ENCODE measurements at regions not wholly inside any gene's neighbourhood (a gene's known extent, or its start where the extent isn't known, plus 50 kb on each side); places are given as distances from the start of the nearest gene placed in this dataset.

DNA sequence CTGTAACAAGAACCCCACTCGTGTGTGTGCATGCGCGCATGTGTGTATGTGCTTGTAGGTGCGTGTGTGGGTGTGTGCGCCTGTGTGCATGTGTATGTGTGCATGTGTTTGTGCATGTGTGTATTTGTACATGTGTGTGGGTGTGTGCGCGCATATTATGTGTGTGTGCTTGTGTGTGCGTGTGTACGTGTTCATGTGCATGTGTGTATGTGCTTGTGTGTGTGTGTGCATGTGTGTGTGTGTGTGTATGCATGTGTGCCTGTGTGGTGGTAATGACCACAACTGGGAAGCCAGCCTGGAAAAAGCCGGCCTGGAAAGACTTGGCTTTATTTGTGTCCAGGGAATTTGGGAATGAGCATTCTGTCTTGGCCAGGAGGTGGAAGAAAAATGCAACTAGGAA lies 157.5 kb downstream of the PAX1 start:
- Histone ChIP-seq H3K4me3 (no peak overlapping the region), H3K9me3 (no peaks in the 10 kb centered on the region), H3K27ac (no peak overlapping the region), H3K4me1 (no peaks in the 10 kb centered on the region), H3K27me3 (no peaks in the 10 kb centered on the region), H3K36me3 (no peaks in the 10 kb centered on the region)
- DNase-seq = no peak
- TF ChIP-seq POLR2A (IDR thresholded peaks at IDR 0.05) = no peak
- TF ChIP-seq, protein P1, sequence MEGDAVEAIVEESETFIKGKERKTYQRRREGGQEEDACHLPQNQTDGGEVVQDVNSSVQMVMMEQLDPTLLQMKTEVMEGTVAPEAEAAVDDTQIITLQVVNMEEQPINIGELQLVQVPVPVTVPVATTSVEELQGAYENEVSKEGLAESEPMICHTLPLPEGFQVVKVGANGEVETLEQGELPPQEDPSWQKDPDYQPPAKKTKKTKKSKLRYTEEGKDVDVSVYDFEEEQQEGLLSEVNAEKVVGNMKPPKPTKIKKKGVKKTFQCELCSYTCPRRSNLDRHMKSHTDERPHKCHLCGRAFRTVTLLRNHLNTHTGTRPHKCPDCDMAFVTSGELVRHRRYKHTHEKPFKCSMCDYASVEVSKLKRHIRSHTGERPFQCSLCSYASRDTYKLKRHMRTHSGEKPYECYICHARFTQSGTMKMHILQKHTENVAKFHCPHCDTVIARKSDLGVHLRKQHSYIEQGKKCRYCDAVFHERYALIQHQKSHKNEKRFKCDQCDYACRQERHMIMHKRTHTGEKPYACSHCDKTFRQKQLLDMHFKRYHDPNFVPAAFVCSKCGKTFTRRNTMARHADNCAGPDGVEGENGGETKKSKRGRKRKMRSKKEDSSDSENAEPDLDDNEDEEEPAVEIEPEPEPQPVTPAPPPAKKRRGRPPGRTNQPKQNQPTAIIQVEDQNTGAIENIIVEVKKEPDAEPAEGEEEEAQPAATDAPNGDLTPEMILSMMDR (IDR thresholded peaks at IDR 0.05) = no peak
- WGBS, 2 donors = 91 to 94% methylated on average over 10 of the region's 10 CpGs
- intact Hi-C loops (cut with DNase I) = no loop called here

- Histone ChIP-seq H3K4me1 (no peaks in the 10 kb centered on the region), H3K9me3 (no peaks in the 10 kb centered on the region), H3K4me3 (no peak overlapping the region), H3K27me3 (no peaks in the 10 kb centered on the region), H3K36me3 (no peaks in the 10 kb centered on the region), H3K27ac (no peak overlapping the region)
- intact Hi-C loops (cut with DNase I) = no loop called here
- no peak for DNase-seq
- 58 to 59% methylated on average over 10 of the region's 10 CpGs for WGBS, 2 donors
- TF ChIP-seq, protein P1 (IDR thresholded peaks at IDR 0.05) = no peak
- TF ChIP-seq POLR2A (IDR thresholded peaks at IDR 0.05) = no peak
Observed at GRCh38 chr20:21862259-21862946, 156.9 kb downstream of the PAX1 start.

GRCh38 chr20:21840991-21841390 lies 135.5 kb downstream of the PAX1 start:
- H3K4me3 ChIP-seq = no peak overlapping the region
- no peaks in the 10 kb centered on the region for H3K9me3 ChIP-seq
- 58 to 78% methylated on average over 2 of the region's 2 CpGs for WGBS, 2 donors
- no peak for DNase-seq
- no peaks in the 10 kb centered on the region for H3K27me3 ChIP-seq
- H3K4me1 ChIP-seq = no peaks in the 10 kb centered on the region
- H3K27ac ChIP-seq = no peak overlapping the region
- no peaks in the 10 kb centered on the region for H3K36me3 ChIP-seq
- intact Hi-C loops (cut with DNase I) = no loop called here
- TF ChIP-seq, protein P1 (IDR thresholded peaks at IDR 0.05) = no peak
- TF ChIP-seq POLR2A (IDR thresholded peaks at IDR 0.05) = no peak

DNA sequence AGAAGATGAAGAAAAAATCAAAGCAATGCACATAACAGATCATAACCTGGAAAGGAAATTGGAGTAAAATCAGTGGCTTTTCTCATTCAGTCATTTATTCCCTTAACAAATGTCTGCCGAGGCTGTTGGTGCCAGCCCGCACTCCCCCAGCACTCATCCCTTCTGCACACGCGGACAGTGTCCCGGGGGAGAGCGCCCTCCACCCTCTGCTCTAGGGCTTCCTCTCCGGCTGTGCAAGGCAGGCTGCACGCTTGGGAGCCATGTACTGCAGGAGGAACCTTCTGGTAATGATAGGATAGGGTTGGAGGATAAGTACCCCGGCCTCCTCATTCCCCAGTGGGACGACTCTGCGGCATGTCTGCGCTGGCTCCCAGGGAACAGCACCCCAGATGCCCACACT lies 134.5 kb downstream of the PAX1 start:
- intact Hi-C loops (cut with DNase I) = no loop called here
- WGBS, 2 donors = 84% methylated on average over 11 to 12 of the region's 12 CpGs
- H3K27me3 ChIP-seq = no peaks in the 10 kb centered on the region
- no peak for DNase-seq
- H3K4me3 ChIP-seq = no peak overlapping the region
- no peak overlapping the region for H3K27ac ChIP-seq
- no peaks in the 10 kb centered on the region for H3K36me3 ChIP-seq
- H3K4me1 ChIP-seq = no peaks in the 10 kb centered on the region
- no peaks in the 10 kb centered on the region for H3K9me3 ChIP-seq
- TF ChIP-seq, protein P1 (IDR thresholded peaks at IDR 0.05) = no peak
- no peak for TF ChIP-seq POLR2A (IDR thresholded peaks at IDR 0.05)

DNA sequence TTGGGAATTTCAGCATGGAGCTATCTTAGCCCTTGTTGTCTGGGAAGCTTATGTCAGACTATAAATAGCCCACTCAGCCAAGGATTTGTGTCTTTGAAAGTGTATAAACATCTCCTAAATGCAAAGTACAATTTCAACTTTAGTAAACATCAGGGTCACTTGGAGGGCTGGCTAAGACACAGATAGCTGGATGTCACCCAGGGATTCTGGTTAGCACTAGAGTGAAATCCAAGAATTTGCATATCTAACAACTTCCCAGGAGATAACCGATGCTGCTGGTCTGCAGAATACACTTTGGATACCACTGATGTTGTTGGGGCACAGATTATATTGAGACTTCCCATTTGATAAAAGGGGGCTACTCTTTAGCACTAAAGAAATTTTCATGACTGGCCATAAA lies 130.9 kb downstream of the PAX1 start:
- Histone ChIP-seq H3K27me3 (no peaks in the 10 kb centered on the region), H3K27ac (no peak overlapping the region), H3K4me1 (no peaks in the 10 kb centered on the region), H3K4me3 (no peak overlapping the region), H3K36me3 (no peaks in the 10 kb centered on the region), H3K9me3 (no peaks in the 10 kb centered on the region)
- intact Hi-C loops (cut with DNase I) = no loop called here
- WGBS, 2 donors = 17 to 40% methylated on average over 1 of the region's 1 CpG
- TF ChIP-seq POLR2A (IDR thresholded peaks at IDR 0.05) = no peak
- TF ChIP-seq, protein P1 (IDR thresholded peaks at IDR 0.05) = no peak
- no peak for DNase-seq
